PC-3 (cell line): ENCODE measurements at regions not wholly inside any gene's neighbourhood (a gene's known extent, or its start where the extent isn't known, plus 50 kb on each side); places are given as distances from the start of the nearest gene placed in this dataset.

Experiments
- CTCF ChIP-seq: fragments of 300-600 bp; sonication (generic); conservative IDR thresholded peaks from 2 replicates; pipeline ENCODE4 v1.5.1; 2017; ENCODE audit warnings: antibody characterized with exemption, low read depth, mild to moderate bottlenecking, low read length
- EZH2 ChIP-seq: fragments of 300-600 bp; sonication (generic); IDR thresholded peaks from one replicate; pipeline ENCODE4 v1.6.1; 2017; ENCODE audit warnings: antibody characterized with exemption, mild to moderate bottlenecking, low read length; ENCODE audit not compliant: unreplicated experiment

- TF ChIP-seq CTCF (no peak), EZH2 (no peak)
These were observed 382.0 kb downstream of the PSAT1 start for GRCh38 chr9:78678877-78679276.
